ENCODE measurements at regions not wholly inside any gene's neighbourhood (a gene's known extent, or its start where the extent isn't known, plus 50 kb on each side); places are given as distances from the start of the nearest gene placed in this dataset.

DNA sequence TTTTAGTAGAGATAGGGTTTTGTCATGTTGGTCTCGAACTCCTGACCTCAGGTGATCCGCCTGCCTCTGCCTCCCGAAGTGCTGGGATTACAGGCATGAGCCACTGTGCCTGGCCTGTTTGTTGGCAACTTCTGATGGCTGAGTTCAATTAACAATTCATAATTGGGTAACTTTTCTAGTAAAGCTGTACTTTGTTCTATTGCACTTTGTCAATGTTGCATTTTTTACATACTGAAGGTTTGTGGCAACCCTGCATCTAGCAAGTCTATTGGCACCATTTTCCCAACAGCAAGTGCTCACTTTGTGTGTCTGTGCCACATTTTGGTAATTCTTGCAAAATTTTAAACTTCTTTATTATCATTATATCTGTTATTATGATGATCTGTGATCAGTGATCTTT, 64.5 kb upstream of the USP24 start:
- Mint-ChIP-seq H3K9me3 (no peaks in the 10 kb centered on the region), H3K27ac (no peak overlapping the region)

DNA sequence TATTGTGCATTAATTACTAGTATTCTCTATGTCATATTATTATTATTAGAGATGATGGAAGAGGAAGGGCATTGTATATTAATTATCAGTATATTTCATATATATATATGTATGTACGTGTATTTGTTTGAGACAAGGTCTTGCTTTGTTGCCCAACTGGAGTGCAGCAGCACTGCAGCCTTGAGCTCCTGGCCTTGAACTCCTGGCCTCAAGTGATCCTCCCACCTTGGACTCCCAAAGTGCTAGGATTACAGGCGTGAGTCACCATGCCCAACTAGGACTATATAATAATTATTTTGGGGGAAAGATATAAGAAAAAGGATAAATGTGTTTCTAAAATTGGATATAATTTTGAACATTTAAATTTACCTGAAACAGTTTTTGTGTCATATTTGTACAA, 63.2 kb upstream of the USP24 start:
- Mint-ChIP-seq H3K27ac (no peak overlapping the region), H3K9me3 (no peaks in the 10 kb centered on the region), H3K27me3 (no peaks in the 10 kb centered on the region), H3K4me1 (ENCODE audit: low read depth) (peaks cover 34% of the 10 kb centered on the region), H3K4me3 (no peak overlapping the region), H3K36me3 (ENCODE audit: low read depth) (no peaks in the 10 kb centered on the region)
- DNase-seq: no peak

More for the DNA sequence above, 64.5 kb upstream of the USP24 start:
- peaks cover 4% of the 10 kb centered on the region for H3K27me3 Mint-ChIP-seq
- H3K36me3 Mint-ChIP-seq (ENCODE audit: low read depth): no peaks in the 10 kb centered on the region
- no peak for DNase-seq
- H3K4me3 Mint-ChIP-seq: no peak overlapping the region
- H3K4me1 Mint-ChIP-seq (ENCODE audit: low read depth): peaks cover 30% of the 10 kb centered on the region

DNA sequence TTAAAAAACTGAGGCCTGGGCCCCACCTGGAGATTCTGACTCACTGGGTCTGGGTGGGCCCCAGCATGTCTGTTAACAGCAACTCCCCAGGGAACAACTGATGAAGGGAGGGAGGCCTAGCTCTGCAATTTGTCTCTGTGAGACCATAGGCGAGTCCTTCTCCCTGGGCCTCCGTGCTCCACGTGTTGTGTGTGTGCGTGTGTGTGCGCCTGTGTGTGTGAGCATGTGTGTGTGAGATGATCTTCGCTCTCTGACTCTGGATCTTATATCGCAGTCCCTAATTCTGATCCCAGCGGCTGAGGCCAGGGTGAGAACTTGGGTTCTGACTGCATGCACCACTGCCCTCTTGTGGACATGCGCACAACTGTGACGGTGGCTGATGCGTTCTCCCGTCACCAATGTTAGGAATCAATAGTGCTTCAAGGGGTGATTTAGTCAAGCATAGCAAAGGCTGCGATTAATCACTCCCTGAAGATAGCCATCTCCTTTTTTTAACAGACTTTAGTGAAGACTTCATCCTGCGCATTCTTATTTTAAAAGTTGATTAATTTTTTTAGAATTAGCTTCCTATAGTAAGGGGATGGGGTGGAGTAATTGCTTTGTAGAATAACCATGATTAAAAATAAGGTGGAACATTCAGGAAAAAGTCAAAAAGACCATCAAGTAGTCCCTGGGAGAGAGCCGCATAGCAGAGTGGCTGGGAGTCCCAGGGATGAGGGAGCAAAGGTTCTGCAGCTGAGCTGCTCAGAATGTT, 62.4 kb upstream of the USP24 start:
- Mint-ChIP-seq H3K27me3 (no peaks in the 10 kb centered on the region), H3K9me3 (no peaks in the 10 kb centered on the region), H3K36me3 (ENCODE audit: low read depth) (no peaks in the 10 kb centered on the region), H3K27ac (peak overlapping the region; percentile 90), H3K4me1 (ENCODE audit: low read depth) (peaks cover 42% of the 10 kb centered on the region), H3K4me3 (no peak overlapping the region)
- DNase-seq: peak; percentile 86

DNA sequence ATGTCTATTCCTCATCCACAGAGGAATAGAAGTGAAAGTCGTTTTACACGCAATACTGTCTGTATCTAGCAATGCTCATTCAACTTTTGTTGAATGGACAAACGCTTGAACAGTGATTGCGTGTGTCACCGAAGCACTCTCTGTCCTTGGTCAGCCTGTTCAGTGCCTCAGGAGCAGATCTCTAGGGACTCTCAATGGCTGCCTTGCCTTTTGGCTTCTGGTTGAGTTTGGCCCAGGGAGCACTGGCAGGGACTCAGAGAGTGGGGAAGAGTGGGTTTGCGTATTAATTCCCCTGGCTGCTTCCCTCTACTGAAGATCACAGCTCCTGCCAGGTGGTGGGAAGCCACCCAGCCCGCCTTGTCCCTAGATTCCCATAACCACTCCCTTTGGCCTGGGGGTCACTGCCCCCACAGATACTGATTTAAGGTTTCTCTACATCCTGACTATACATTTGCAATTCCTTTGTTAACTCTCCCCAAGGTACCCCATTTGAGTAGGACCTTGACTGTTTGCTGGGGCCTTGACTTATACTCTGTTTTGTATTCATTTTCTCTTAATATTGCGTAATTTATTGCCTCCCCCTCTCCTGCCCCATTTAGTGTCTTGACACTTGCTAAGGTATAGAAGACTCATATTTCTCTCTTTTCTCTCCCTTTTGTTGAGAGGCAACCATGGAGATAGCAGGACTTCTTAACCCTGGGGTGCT, 61.7 kb upstream of the USP24 start:
- Mint-ChIP-seq H3K36me3 (ENCODE audit: low read depth) (no peaks in the 10 kb centered on the region), H3K4me1 (ENCODE audit: low read depth) (peaks cover 43% of the 10 kb centered on the region), H3K9me3 (no peaks in the 10 kb centered on the region), H3K4me3 (no peak overlapping the region), H3K27me3 (no peaks in the 10 kb centered on the region), H3K27ac (peak overlapping the region; percentile 90)
- no peak for DNase-seq

DNA sequence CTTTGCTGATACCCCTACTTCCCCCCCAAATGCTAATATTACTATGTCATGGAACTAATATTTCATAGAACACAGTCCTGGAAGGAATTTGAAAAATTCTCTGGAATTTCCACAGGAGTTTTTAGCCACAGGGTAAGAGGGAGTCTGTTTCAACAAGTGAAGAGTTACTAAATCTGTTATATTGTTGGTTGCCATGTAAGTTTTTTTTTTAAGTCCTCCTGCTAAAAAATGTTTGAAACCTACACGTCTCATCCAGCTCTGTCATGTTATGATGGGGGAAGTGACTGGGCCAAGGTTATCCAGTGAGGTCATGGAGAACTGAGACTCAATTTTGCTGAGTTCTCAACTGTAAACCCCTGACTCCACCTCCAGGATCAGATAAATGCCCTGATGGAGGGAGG, 60.8 kb upstream of the USP24 start:
- Mint-ChIP-seq H3K27ac (no peak overlapping the region), H3K9me3 (no peaks in the 10 kb centered on the region), H3K4me3 (no peak overlapping the region), H3K4me1 (ENCODE audit: low read depth) (peaks cover 43% of the 10 kb centered on the region), H3K36me3 (ENCODE audit: low read depth) (no peaks in the 10 kb centered on the region), H3K27me3 (no peaks in the 10 kb centered on the region)
- no peak for DNase-seq

DNA sequence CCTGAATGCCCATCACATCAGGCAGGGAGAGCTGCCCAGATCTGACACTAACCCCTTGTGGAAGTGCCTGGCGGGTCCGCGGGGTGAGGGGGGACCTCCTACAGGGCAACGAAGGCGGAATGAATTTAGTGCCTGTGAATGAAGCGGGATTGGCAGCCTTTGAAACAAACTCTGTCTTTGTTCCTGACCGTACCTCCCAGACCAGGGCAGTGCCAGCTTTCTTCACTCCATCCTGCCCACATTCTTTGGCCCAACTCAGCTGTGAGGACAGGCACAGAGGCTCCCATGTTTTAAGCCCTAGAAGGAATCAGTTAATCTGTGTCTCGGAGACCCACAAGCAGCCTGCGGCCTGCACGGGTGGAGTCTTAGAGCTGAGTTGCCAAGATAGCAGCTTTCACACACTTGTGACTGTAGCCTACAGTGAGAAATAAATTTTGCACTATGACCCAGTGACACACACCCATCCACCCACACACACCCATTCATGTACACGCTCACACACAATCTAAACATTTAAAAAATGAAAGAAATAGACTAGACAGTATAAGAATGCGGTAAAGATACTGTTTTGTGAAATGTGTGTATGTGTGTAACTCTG, 60.1 kb upstream of the USP24 start:
- no peaks in the 10 kb centered on the region for H3K27me3 Mint-ChIP-seq
- DNase-seq: no peak
- no peak overlapping the region for H3K27ac Mint-ChIP-seq

DNA sequence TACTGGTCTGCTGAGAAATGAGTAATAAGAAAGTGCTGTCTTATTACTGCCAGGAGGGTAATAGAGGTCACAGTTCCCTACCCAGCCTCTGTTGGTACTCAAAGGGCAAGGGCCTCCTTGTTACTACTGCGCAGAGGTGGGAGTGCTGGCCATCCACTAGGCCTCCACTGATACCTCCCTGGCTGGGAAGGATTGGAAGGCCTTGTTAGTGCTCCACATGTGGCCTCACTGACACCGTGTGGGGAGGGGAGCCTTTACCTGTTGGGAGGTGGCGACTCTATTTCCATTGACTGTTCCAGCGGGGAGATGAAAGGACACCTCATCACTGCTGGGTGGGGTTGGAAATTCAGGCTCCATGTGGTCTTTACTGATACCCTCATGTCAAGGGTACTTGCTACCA, 57.8 kb upstream of the USP24 start:
- no peak for DNase-seq
- Mint-ChIP-seq H3K4me1 (ENCODE audit: low read depth) (peaks cover 41% of the 10 kb centered on the region), H3K27me3 (no peaks in the 10 kb centered on the region), H3K27ac (peak overlapping the region; percentile 15), H3K36me3 (ENCODE audit: low read depth) (no peaks in the 10 kb centered on the region), H3K4me3 (no peak overlapping the region), H3K9me3 (no peaks in the 10 kb centered on the region)

More for the DNA sequence above, 60.1 kb upstream of the USP24 start:
- Mint-ChIP-seq H3K4me1 (ENCODE audit: low read depth) (peaks cover 43% of the 10 kb centered on the region), H3K9me3 (no peaks in the 10 kb centered on the region), H3K4me3 (no peak overlapping the region), H3K36me3 (ENCODE audit: low read depth) (no peaks in the 10 kb centered on the region)

Data from activated T-cell treated with anti-CD3 and anti-CD28 coated beads, Interleukin-2, amount 50 U/mL, for 24 hours (primary cell).